SK-N-SH (cell line): ENCODE measurements at regions not wholly inside any gene's neighbourhood (a gene's known extent, or its start where the extent isn't known, plus 50 kb on each side); places are given as distances from the start of the nearest gene placed in this dataset.

ENCODE experiments used
- EP300 ChIP-seq, 2 experiments: IDR thresholded peaks; 2 replicates each; pipeline versions ENCODE4 v1.4.0 to v1.6.1; 2012; ENCODE audit warnings: borderline replicate concordance in 1 of 2, low read depth in 1 of 2, low read length in 1 of 2
- JUND ChIP-seq: IDR thresholded peaks from 2 replicates; pipeline ENCODE4 v1.4.0; 2012
- MXI1 ChIP-seq: IDR thresholded peaks from 2 replicates; pipeline ENCODE4 v1.6.1; 2012; ENCODE audit warnings: mild to moderate bottlenecking, low read depth, low read length, improper control_type of control experiment
- TCF12 ChIP-seq: IDR thresholded peaks from 2 replicates; pipeline ENCODE4 v1.4.0; 2012
- TF ChIP-seq, protein P1 (sequence below): fragments of 200-600 bp; sonication (generic); IDR thresholded peaks from 2 replicates; pipeline ENCODE4 v1.6.1; 2017; ENCODE audit warnings: antibody characterized with exemption, mild to moderate bottlenecking, moderate library complexity
- TF ChIP-seq, protein P2 (sequence below): IDR thresholded peaks from 2 replicates; pipeline ENCODE4 v1.4.0; 2012; ENCODE audit warnings: low read depth
- TF ChIP-seq, protein P3 (sequence below): IDR thresholded peaks from 2 replicates; pipeline ENCODE4; 2012
- TF ChIP-seq, protein P4 (sequence below): fragments of 150-350 bp; IDR thresholded peaks from 2 replicates; pipeline ENCODE4 v1.6.1; 2017; ENCODE audit warnings: antibody characterized with exemption, low read length, low read depth, borderline replicate concordance

DNA sequence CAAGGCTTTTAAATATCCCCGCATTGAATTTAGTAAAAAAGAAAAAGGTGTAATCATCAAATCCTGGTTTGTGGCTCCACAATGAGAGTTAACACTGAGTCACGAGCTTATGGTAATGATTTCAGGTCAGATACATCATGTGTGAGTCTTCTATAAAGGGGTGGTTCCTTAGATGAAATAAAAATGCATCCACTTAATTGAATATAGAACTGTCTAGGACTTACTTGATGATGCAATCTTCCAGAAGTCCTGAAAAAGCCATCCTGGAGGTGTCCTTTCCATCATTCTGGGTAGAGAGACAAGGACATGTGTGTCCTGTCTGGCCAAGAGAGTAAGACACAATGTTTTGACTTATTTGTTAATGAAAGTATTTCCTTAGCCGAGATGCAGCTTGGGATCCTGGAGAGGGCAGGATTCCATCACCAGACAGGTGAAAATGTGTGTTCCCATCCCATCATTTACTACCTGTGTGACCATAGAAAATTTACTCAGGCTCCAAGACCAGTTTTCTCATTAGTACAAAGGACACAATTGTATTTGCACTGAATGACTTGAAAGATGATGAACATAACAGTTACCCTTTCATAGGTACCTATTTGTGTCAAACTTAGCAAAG lies 1539.8 kb upstream of the PIK3C3 start:
- TF ChIP-seq, protein P1, sequence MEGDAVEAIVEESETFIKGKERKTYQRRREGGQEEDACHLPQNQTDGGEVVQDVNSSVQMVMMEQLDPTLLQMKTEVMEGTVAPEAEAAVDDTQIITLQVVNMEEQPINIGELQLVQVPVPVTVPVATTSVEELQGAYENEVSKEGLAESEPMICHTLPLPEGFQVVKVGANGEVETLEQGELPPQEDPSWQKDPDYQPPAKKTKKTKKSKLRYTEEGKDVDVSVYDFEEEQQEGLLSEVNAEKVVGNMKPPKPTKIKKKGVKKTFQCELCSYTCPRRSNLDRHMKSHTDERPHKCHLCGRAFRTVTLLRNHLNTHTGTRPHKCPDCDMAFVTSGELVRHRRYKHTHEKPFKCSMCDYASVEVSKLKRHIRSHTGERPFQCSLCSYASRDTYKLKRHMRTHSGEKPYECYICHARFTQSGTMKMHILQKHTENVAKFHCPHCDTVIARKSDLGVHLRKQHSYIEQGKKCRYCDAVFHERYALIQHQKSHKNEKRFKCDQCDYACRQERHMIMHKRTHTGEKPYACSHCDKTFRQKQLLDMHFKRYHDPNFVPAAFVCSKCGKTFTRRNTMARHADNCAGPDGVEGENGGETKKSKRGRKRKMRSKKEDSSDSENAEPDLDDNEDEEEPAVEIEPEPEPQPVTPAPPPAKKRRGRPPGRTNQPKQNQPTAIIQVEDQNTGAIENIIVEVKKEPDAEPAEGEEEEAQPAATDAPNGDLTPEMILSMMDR: no peak
- TF ChIP-seq EP300 (IDR thresholded peaks at IDR 0.05; ENCODE audit: borderline replicate concordance in 1 of 2, low read depth in 1 of 2, low read length in 1 of 2) (no peak), TCF12 (no peak), JUND (no peak), MXI1 (no peak)
- TF ChIP-seq, protein P2, sequence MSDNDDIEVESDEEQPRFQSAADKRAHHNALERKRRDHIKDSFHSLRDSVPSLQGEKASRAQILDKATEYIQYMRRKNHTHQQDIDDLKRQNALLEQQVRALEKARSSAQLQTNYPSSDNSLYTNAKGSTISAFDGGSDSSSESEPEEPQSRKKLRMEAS: no peak
- TF ChIP-seq, protein P3, sequence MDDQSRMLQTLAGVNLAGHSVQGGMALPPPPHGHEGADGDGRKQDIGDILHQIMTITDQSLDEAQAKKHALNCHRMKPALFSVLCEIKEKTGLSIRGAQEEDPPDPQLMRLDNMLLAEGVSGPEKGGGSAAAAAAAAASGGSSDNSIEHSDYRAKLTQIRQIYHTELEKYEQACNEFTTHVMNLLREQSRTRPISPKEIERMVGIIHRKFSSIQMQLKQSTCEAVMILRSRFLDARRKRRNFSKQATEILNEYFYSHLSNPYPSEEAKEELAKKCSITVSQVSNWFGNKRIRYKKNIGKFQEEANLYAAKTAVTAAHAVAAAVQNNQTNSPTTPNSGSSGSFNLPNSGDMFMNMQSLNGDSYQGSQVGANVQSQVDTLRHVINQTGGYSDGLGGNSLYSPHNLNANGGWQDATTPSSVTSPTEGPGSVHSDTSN: no peak
- TF ChIP-seq, protein P4, sequence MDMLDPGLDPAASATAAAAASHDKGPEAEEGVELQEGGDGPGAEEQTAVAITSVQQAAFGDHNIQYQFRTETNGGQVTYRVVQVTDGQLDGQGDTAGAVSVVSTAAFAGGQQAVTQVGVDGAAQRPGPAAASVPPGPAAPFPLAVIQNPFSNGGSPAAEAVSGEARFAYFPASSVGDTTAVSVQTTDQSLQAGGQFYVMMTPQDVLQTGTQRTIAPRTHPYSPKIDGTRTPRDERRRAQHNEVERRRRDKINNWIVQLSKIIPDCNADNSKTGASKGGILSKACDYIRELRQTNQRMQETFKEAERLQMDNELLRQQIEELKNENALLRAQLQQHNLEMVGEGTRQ: no peak
